OCI-LY7 (cell line): ENCODE measurements at regions not wholly inside any gene's neighbourhood (a gene's known extent, or its start where the extent isn't known, plus 50 kb on each side); places are given as distances from the start of the nearest gene placed in this dataset.

Experiments
- EZH2phosphoT487 ChIP-seq: fragments of 200-600 bp; sonication (generic); IDR thresholded peaks from 2 replicates; pipeline ENCODE4 v1.6.1; 2018; ENCODE audit warnings: low read depth, borderline replicate concordance, mild to moderate bottlenecking, mixed run types, antibody characterized with exemption, low read length, moderate library complexity, mixed read lengths
- TF ChIP-seq, protein P1 (sequence below): fragments of 200-600 bp; sonication (generic); conservative IDR thresholded peaks from 2 replicates; pipeline ENCODE4 v1.5.1; 2014; ENCODE audit warnings: mild to moderate bottlenecking, antibody characterized with exemption, low read length, moderate library complexity, mixed read lengths

DNA sequence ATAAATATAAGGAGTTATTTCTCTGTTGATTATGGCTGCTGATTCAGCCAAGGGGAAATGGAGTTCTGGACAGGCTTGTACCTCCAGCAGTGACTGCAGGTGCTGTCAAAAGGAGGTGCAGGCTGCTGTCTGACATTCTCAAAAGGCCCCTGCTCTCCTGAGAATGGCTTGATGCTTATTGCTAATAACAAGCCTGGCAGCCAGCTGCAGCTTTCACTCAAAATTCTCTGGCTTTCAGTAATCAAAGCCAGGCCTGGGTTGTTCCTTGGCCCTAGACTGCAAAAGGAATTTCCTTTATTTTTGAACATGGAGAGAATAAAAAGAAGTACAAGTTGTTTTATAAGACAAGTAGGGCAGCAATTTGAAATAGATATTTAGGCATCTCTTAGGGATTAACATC lies 575.9 kb downstream of the MID1IP1 start:
- TF ChIP-seq, protein P1, sequence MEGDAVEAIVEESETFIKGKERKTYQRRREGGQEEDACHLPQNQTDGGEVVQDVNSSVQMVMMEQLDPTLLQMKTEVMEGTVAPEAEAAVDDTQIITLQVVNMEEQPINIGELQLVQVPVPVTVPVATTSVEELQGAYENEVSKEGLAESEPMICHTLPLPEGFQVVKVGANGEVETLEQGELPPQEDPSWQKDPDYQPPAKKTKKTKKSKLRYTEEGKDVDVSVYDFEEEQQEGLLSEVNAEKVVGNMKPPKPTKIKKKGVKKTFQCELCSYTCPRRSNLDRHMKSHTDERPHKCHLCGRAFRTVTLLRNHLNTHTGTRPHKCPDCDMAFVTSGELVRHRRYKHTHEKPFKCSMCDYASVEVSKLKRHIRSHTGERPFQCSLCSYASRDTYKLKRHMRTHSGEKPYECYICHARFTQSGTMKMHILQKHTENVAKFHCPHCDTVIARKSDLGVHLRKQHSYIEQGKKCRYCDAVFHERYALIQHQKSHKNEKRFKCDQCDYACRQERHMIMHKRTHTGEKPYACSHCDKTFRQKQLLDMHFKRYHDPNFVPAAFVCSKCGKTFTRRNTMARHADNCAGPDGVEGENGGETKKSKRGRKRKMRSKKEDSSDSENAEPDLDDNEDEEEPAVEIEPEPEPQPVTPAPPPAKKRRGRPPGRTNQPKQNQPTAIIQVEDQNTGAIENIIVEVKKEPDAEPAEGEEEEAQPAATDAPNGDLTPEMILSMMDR: no peak
- no peak for TF ChIP-seq EZH2phosphoT487
